ENCODE measurements at regions not wholly inside any gene's neighbourhood (a gene's known extent, or its start where the extent isn't known, plus 50 kb on each side); places are given as distances from the start of the nearest gene placed in this dataset.

DNA sequence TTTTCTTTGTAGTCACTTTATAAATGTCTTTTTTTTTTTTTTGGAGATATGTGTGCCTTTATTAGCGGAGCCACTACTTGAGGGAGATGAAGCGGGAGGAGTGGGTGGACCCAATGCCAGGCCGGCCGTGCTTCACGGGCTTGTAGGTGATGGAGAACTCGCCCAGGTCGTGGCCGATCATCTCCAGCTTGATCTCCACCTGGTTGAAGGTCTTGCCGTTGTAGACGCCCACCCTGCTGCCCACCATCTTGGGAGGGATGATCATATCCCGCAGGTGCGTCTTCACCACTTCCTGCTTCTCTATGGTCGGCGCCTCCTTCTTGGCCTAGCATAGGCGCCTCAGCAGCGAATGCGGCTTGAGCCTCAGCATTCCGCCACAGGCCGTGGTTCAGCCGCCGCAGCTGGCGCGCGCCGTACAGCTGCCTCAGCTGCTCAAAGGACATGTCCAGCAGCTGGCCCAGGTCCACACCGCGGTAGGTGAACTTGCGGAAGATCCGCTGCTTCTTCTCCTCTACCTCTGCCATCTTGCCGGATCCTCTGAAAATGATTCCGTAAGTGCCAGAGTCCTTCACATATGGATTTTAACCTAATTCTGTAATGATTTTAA is 1095.6 kb downstream of the MAT2B start:
- BruUV-seq (replicated peaks): no TSS peak
- TF ChIP-seq, protein P1, sequence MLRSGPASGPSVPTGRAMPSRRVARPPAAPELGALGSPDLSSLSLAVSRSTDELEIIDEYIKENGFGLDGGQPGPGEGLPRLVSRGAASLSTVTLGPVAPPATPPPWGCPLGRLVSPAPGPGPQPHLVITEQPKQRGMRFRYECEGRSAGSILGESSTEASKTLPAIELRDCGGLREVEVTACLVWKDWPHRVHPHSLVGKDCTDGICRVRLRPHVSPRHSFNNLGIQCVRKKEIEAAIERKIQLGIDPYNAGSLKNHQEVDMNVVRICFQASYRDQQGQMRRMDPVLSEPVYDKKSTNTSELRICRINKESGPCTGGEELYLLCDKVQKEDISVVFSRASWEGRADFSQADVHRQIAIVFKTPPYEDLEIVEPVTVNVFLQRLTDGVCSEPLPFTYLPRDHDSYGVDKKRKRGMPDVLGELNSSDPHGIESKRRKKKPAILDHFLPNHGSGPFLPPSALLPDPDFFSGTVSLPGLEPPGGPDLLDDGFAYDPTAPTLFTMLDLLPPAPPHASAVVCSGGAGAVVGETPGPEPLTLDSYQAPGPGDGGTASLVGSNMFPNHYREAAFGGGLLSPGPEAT (IDR thresholded peaks at IDR 0.05; ENCODE audit: low read depth): no peak
- no peak for TF ChIP-seq ATF7 (IDR thresholded peaks at IDR 0.05; ENCODE audit: low read depth)
- TF ChIP-seq BMI1 (IDR thresholded peaks at IDR 0.05; ENCODE audit: borderline replicate concordance): no peak
- TF ChIP-seq, protein P2, sequence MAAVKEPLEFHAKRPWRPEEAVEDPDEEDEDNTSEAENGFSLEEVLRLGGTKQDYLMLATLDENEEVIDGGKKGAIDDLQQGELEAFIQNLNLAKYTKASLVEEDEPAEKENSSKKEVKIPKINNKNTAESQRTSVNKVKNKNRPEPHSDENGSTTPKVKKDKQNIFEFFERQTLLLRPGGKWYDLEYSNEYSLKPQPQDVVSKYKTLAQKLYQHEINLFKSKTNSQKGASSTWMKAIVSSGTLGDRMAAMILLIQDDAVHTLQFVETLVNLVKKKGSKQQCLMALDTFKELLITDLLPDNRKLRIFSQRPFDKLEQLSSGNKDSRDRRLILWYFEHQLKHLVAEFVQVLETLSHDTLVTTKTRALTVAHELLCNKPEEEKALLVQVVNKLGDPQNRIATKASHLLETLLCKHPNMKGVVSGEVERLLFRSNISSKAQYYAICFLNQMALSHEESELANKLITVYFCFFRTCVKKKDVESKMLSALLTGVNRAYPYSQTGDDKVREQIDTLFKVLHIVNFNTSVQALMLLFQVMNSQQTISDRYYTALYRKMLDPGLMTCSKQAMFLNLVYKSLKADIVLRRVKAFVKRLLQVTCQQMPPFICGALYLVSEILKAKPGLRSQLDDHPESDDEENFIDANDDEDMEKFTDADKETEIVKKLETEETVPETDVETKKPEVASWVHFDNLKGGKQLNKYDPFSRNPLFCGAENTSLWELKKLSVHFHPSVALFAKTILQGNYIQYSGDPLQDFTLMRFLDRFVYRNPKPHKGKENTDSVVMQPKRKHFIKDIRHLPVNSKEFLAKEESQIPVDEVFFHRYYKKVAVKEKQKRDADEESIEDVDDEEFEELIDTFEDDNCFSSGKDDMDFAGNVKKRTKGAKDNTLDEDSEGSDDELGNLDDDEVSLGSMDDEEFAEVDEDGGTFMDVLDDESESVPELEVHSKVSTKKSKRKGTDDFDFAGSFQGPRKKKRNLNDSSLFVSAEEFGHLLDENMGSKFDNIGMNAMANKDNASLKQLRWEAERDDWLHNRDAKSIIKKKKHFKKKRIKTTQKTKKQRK (IDR thresholded peaks at IDR 0.05; ENCODE audit: low read depth, low read length): no peak
- TF ChIP-seq HDAC2 (IDR thresholded peaks at IDR 0.05): no peak
- TF ChIP-seq DPF2 (IDR thresholded peaks at IDR 0.05): no peak
- TF ChIP-seq, protein P3, sequence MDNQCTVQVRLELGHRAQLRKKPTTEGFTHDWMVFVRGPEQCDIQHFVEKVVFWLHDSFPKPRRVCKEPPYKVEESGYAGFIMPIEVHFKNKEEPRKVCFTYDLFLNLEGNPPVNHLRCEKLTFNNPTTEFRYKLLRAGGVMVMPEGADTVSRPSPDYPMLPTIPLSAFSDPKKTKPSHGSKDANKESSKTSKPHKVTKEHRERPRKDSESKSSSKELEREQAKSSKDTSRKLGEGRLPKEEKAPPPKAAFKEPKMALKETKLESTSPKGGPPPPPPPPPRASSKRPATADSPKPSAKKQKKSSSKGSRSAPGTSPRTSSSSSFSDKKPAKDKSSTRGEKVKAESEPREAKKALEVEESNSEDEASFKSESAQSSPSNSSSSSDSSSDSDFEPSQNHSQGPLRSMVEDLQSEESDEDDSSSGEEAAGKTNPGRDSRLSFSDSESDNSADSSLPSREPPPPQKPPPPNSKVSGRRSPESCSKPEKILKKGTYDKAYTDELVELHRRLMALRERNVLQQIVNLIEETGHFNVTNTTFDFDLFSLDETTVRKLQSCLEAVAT (IDR thresholded peaks at IDR 0.05): no peak
- no peak for TF ChIP-seq NR2C2 (IDR thresholded peaks at IDR 0.05; ENCODE audit: borderline replicate concordance, control insufficient read depth, insufficient read length, low read depth)
- TF ChIP-seq CBX3 (IDR thresholded peaks at IDR 0.05; ENCODE audit: borderline replicate concordance, low read depth): no peak
- no peak for TF ChIP-seq BCL11A (IDR thresholded peaks at IDR 0.05; ENCODE audit: low read depth, low read length)
- TF ChIP-seq, protein P4, sequence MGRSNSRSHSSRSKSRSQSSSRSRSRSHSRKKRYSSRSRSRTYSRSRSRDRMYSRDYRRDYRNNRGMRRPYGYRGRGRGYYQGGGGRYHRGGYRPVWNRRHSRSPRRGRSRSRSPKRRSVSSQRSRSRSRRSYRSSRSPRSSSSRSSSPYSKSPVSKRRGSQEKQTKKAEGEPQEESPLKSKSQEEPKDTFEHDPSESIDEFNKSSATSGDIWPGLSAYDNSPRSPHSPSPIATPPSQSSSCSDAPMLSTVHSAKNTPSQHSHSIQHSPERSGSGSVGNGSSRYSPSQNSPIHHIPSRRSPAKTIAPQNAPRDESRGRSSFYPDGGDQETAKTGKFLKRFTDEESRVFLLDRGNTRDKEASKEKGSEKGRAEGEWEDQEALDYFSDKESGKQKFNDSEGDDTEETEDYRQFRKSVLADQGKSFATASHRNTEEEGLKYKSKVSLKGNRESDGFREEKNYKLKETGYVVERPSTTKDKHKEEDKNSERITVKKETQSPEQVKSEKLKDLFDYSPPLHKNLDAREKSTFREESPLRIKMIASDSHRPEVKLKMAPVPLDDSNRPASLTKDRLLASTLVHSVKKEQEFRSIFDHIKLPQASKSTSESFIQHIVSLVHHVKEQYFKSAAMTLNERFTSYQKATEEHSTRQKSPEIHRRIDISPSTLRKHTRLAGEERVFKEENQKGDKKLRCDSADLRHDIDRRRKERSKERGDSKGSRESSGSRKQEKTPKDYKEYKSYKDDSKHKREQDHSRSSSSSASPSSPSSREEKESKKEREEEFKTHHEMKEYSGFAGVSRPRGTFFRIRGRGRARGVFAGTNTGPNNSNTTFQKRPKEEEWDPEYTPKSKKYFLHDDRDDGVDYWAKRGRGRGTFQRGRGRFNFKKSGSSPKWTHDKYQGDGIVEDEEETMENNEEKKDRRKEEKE (IDR thresholded peaks at IDR 0.05): no peak
- no peak for TF ChIP-seq PML (IDR thresholded peaks at IDR 0.05; ENCODE audit: low read length)
- no peak for TF ChIP-seq RBBP5 (conservative IDR thresholded peaks at IDR 0.05)
- TF ChIP-seq ETV6 (conservative IDR thresholded peaks at IDR 0.05 in 1 of 2, IDR thresholded peaks at IDR 0.05 in 1 of 2; ENCODE audit: borderline replicate concordance in 1 of 2, low read depth in 1 of 2): no peak
- no peak for TF ChIP-seq NFYA (IDR thresholded peaks at IDR 0.05; ENCODE audit: borderline replicate concordance, low read depth, low read length)
- no peak for TF ChIP-seq JUNB (IDR thresholded peaks at IDR 0.05)
- no peak for TF ChIP-seq BACH1 (IDR thresholded peaks at IDR 0.05; ENCODE audit: borderline replicate concordance)

More for the DNA sequence above, 1095.6 kb downstream of the MAT2B start:
- no peak overlapping the region for H2AFZ ChIP-seq (ENCODE audit: control insufficient read depth, low read depth, low read length)
- H3K4me3 ChIP-seq: no peak overlapping the region
- RAD21 ChIA-PET (ENCODE audit: unreplicated experiment): no interaction called here
- no peaks in the 10 kb centered on the region for H3K79me2 ChIP-seq (ENCODE audit: control insufficient read depth, insufficient read depth, low read length)
- H3K4me1 ChIP-seq (ENCODE audit: control insufficient read depth, insufficient read depth, low read length): no peaks in the 10 kb centered on the region
- no peaks in the 10 kb centered on the region for H3K36me3 ChIP-seq (ENCODE audit: control insufficient read depth in 2 of 2, insufficient read depth in 2 of 2, low read length in 1 of 2)
- intact Hi-C loops (cut with micrococcal nuclease; ENCODE audit: unreplicated experiment): no loop called here
- no peak for ATAC-seq
- CTCF ChIA-PET: no interaction called here
- WGBS (ENCODE audit: insufficient coverage, insufficient replicate concordance, low lambda C conversion rate, missing lambda C conversion rate): 88% methylated on average over 26 of the region's 31 CpGs
- H3K27ac ChIP-seq (ENCODE audit: control insufficient read depth, insufficient read depth): no peak overlapping the region
- H3K27me3 ChIP-seq (replicated peaks in 1 of 2; ENCODE audit: control insufficient read depth in 2 of 2, insufficient read depth in 2 of 2, low read length in 1 of 2): no peaks in the 10 kb centered on the region
- POLR2A ChIA-PET: interaction anchor here (0.9 kb wide), 1 partner anchor 11 kb away, joined by 3 read pairs; no protein-coding TSS in a partner anchor
- no peak for DNase-seq (ENCODE audit: low read depth, low spot score)
- no peak overlapping the region for H3K4me2 ChIP-seq (ENCODE audit: control insufficient read depth, insufficient read depth)
- in situ Hi-C loops (cut with MboI): no loop called here
- H3K9me3 ChIP-seq (replicated peaks; ENCODE audit: control insufficient read depth, insufficient read depth, low read length): no peaks in the 10 kb centered on the region
- no peak overlapping the region for H3K9ac ChIP-seq (ENCODE audit: control insufficient read depth, insufficient read depth, low read length)
- SMC1A ChIA-PET (ENCODE audit: uncharacterized antibody, unreplicated experiment): interaction anchor here (1.2 to 1.8 kb wide), 2 partner anchors 11 to 14 kb away, joined by 3 to 4 read pairs; no protein-coding TSS in a partner anchor
- H4K20me1 ChIP-seq (ENCODE audit: control insufficient read depth, insufficient read depth): no peaks in the 10 kb centered on the region
- no peak for FAIRE-seq

Measured in GM12878 (cell line).